ENCODE measurements at regions not wholly inside any gene's neighbourhood (a gene's known extent, or its start where the extent isn't known, plus 50 kb on each side); places are given as distances from the start of the nearest gene placed in this dataset.

GRCh38 chr17:57174591-57174990, 81.7 kb upstream of the MSI2 start:
- no peak for DNase-seq

- DNase-seq, result no peak
Observed at GRCh38 chr17:57178839-57179238, 77.5 kb upstream of the MSI2 start.

GRCh38 chr17:57182621-57183020, 73.7 kb upstream of the MSI2 start:
- no peak for DNase-seq

GRCh38 chr17:57186226-57187019, 69.9 kb upstream of the MSI2 start:
- peak in 1 of 2 experiments; percentile 76 for DNase-seq

GRCh38 chr17:57187391-57187790, 68.9 kb upstream of the MSI2 start:
- DNase-seq, result no peak

- no peak for DNase-seq
Observed at GRCh38 chr17:57195785-57196460, 60.4 kb upstream of the MSI2 start.

- no peak for DNase-seq
Observed at GRCh38 chr17:57197466-57198071, 58.8 kb upstream of the MSI2 start.

GRCh38 chr17:57201481-57201880, 54.8 kb upstream of the MSI2 start:
- no peak for DNase-seq

GRCh38 chr17:57203040-57203439, 53.3 kb upstream of the MSI2 start:
- DNase-seq, result no peak
